ENCODE measurements at regions not wholly inside any gene's neighbourhood (a gene's known extent, or its start where the extent isn't known, plus 50 kb on each side); places are given as distances from the start of the nearest gene placed in this dataset.

DNA sequence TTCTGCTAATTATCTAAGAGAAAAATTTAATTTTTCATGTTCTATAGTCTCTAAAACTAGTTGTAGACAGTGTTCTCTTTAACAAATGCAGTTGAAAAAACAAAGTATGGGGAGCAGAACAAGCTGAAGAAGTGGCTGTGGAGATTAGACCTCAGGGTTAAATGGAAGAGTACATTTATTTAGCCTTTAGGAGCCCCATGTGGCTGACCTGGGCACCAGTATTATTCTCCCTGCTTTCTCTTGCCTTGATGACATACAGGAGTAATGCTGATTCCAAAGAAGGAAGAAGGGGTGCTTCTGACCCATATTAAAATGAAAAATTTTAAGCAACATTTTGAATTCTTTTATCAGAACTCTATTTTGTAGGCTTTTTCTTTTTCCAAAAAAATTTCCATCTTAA lies 312.3 kb upstream of the RIOK2 start:
- no peak overlapping the region for H3K27ac ChIP-seq
- no peak overlapping the region for H3K4me3 ChIP-seq
- H3K36me3 ChIP-seq (replicated peaks; ENCODE audit: insufficient read depth, low read depth), result no peaks in the 10 kb centered on the region
- H3K27me3 ChIP-seq, result no peaks in the 10 kb centered on the region
- H3K9me2 ChIP-seq (replicated peaks; ENCODE audit: insufficient read depth), result no peaks in the 10 kb centered on the region
- H3K4me1 ChIP-seq (ENCODE audit: insufficient read depth), result no peaks in the 10 kb centered on the region
- no peak overlapping the region for H3K4me2 ChIP-seq
- DNase-seq (ENCODE audit: low spot score), result no peak
- TF ChIP-seq, protein P1, sequence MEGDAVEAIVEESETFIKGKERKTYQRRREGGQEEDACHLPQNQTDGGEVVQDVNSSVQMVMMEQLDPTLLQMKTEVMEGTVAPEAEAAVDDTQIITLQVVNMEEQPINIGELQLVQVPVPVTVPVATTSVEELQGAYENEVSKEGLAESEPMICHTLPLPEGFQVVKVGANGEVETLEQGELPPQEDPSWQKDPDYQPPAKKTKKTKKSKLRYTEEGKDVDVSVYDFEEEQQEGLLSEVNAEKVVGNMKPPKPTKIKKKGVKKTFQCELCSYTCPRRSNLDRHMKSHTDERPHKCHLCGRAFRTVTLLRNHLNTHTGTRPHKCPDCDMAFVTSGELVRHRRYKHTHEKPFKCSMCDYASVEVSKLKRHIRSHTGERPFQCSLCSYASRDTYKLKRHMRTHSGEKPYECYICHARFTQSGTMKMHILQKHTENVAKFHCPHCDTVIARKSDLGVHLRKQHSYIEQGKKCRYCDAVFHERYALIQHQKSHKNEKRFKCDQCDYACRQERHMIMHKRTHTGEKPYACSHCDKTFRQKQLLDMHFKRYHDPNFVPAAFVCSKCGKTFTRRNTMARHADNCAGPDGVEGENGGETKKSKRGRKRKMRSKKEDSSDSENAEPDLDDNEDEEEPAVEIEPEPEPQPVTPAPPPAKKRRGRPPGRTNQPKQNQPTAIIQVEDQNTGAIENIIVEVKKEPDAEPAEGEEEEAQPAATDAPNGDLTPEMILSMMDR (IDR thresholded peaks at IDR 0.05; ENCODE audit: poor library complexity), result no peak
- no peak for TF ChIP-seq EZH2 (IDR thresholded peaks at IDR 0.05; ENCODE audit: borderline replicate concordance)
- TF ChIP-seq EZH2phosphoT487 (IDR thresholded peaks at IDR 0.05; ENCODE audit: low read depth, severe bottlenecking, unreplicated experiment), result no peak
- no peaks in the 10 kb centered on the region for H3K9me3 ChIP-seq (ENCODE audit: low read depth)
- H2AFZ ChIP-seq, result no peak overlapping the region
- H4K20me1 ChIP-seq (ENCODE audit: insufficient read depth, poor library complexity, severe bottlenecking), result no peaks in the 10 kb centered on the region
- H3K79me2 ChIP-seq, result no peaks in the 10 kb centered on the region

DNA sequence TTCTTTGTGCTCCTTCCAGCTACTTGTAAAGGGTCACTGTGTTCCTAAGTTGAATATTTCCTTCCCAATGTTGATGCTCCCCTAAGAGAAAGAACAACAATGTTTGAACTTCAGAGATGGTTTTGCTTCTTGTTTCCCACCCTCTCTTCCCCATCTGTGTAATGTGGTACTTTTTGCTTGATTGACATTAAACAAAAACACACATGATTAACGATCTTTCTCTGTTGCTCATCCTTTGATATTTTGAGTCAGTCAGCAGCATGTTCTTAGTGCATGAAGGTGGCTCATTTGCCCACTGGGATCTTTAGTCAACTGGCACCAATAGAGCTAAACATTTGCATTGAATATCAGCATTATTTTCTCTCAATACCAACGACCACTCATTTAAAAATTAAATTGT lies 313.0 kb upstream of the RIOK2 start:
- no peak overlapping the region for H2AFZ ChIP-seq
- WGBS (ENCODE audit: low lambda C conversion rate, missing lambda C conversion rate), result 70% methylated on average over 2 of the region's 2 CpGs
- no peaks in the 10 kb centered on the region for H4K20me1 ChIP-seq (ENCODE audit: insufficient read depth, poor library complexity, severe bottlenecking)
- no peaks in the 10 kb centered on the region for H3K9me3 ChIP-seq (ENCODE audit: low read depth)
- no peaks in the 10 kb centered on the region for H3K79me2 ChIP-seq
- DNase-seq (ENCODE audit: low spot score), result no peak
- no peak overlapping the region for H3K4me2 ChIP-seq
- H3K4me1 ChIP-seq (ENCODE audit: insufficient read depth), result no peaks in the 10 kb centered on the region
- no peak overlapping the region for H3K4me3 ChIP-seq
- no peaks in the 10 kb centered on the region for H3K27me3 ChIP-seq
- H3K27ac ChIP-seq, result no peak overlapping the region
- H3K36me3 ChIP-seq (replicated peaks; ENCODE audit: insufficient read depth, low read depth), result no peaks in the 10 kb centered on the region
- TF ChIP-seq, protein P1 (IDR thresholded peaks at IDR 0.05; ENCODE audit: poor library complexity), result no peak
- H3K9me2 ChIP-seq (replicated peaks; ENCODE audit: insufficient read depth), result no peaks in the 10 kb centered on the region

DNA sequence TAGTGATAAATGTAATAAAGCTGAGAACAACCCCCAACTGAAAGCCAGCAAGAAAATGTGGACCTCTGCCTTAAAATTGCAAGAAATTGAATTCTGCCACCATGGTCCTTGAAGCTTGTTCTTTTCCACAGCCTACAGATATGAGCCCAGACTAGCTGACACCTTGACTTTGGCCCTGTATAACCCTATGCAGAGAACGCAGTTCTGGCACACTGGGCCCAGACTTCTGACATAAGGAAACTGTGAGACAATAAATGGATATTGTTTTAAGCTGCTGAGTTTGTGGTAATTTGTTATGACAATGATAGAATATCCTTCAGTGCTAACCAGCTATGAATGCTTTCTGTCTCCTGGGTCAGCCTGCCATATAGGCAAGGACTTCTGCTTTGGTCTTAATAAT lies 315.6 kb upstream of the RIOK2 start:
- Histone ChIP-seq H2AFZ (no peak overlapping the region), H3K9me2 (replicated peaks; ENCODE audit: insufficient read depth) (no peaks in the 10 kb centered on the region), H3K9me3 (ENCODE audit: low read depth) (no peaks in the 10 kb centered on the region), H4K20me1 (ENCODE audit: insufficient read depth, poor library complexity, severe bottlenecking) (no peaks in the 10 kb centered on the region), H3K4me3 (no peak overlapping the region), H3K36me3 (replicated peaks; ENCODE audit: insufficient read depth, low read depth) (no peaks in the 10 kb centered on the region), H3K27ac (no peak overlapping the region), H3K4me1 (ENCODE audit: insufficient read depth) (no peaks in the 10 kb centered on the region), H3K79me2 (no peaks in the 10 kb centered on the region), H3K27me3 (no peaks in the 10 kb centered on the region), H3K4me2 (no peak overlapping the region)
- 88% methylated on average over 1 of the region's 1 CpG for WGBS (ENCODE audit: low lambda C conversion rate, missing lambda C conversion rate)
- TF ChIP-seq EZH2phosphoT487 (IDR thresholded peaks at IDR 0.05; ENCODE audit: low read depth, severe bottlenecking, unreplicated experiment) (no peak), EZH2 (IDR thresholded peaks at IDR 0.05; ENCODE audit: borderline replicate concordance) (no peak)
- TF ChIP-seq, protein P1 (IDR thresholded peaks at IDR 0.05; ENCODE audit: poor library complexity), result no peak
- DNase-seq (ENCODE audit: low spot score), result no peak

DNA sequence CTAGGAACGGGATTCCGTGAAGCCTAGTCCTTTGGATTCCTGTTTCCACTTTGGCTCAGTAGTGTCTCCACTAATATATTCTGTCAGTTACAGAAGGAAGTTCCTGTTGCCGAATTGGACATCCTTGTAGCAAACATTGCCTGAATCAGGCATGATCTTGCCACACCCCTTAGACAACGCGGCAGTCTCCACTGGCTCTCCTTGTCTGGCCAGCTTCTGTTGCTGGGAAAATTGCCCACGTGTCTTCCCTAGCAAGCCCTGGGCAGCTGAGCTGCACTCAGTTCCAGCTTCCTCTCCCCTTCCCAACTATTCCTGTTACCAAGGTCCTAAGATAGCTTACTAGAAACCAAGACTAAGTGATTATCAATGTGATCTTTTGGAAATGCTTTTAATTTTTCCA lies 316.6 kb upstream of the RIOK2 start:
- Histone ChIP-seq H3K4me3 (no peak overlapping the region), H3K79me2 (no peaks in the 10 kb centered on the region), H3K36me3 (replicated peaks; ENCODE audit: insufficient read depth, low read depth) (no peaks in the 10 kb centered on the region), H4K20me1 (ENCODE audit: insufficient read depth, poor library complexity, severe bottlenecking) (no peaks in the 10 kb centered on the region), H3K9me3 (ENCODE audit: low read depth) (no peaks in the 10 kb centered on the region), H3K9me2 (replicated peaks; ENCODE audit: insufficient read depth) (no peaks in the 10 kb centered on the region), H3K4me2 (no peak overlapping the region), H3K4me1 (ENCODE audit: insufficient read depth) (no peaks in the 10 kb centered on the region), H2AFZ (no peak overlapping the region), H3K27ac (no peak overlapping the region), H3K27me3 (no peaks in the 10 kb centered on the region)
- WGBS (ENCODE audit: low lambda C conversion rate, missing lambda C conversion rate), result 88% methylated on average over 6 of the region's 6 CpGs
- DNase-seq (ENCODE audit: low spot score), result no peak
- TF ChIP-seq EZH2phosphoT487 (IDR thresholded peaks at IDR 0.05; ENCODE audit: low read depth, severe bottlenecking, unreplicated experiment), result no peak
- TF ChIP-seq, protein P1 (IDR thresholded peaks at IDR 0.05; ENCODE audit: poor library complexity), result no peak
- no peak for TF ChIP-seq EZH2 (IDR thresholded peaks at IDR 0.05; ENCODE audit: borderline replicate concordance)
